Stomach (tissue), 8 donors: ENCODE measurements at regions not wholly inside any gene's neighbourhood (a gene's known extent, or its start where the extent isn't known, plus 50 kb on each side); places are given as distances from the start of the nearest gene placed in this dataset.

Experiments used
- DNase-seq, 2 donors: peaks; one replicate each; pipeline versions ENCODE4 v3.0.0 to v3.0.0-alpha.2; 2013 to 2019
- H3K27ac ChIP-seq, 5 donors: fragments of 200-600 bp in 4 of 5; sonication (generic) in 4 of 5; one replicate each; pipeline ENCODE4 v1.5.1; 2013 to 2019; ENCODE audit warnings: mild to moderate bottlenecking in 1 of 5, moderate library complexity in 1 of 5
- H3K27me3 ChIP-seq, 3 donors: fragments of 200-600 bp; sonication (generic); one replicate each; pipeline ENCODE4 v1.5.1; 2017 to 2019; ENCODE audit warnings: mixed run types in 1 of 3
- H3K36me3 ChIP-seq, 4 donors: fragments of 200-600 bp; sonication (generic); 1 replicate in 3 of 4; 2 replicates in 1 of 4; pipeline ENCODE4 v1.5.1; 2016 to 2019
- H3K4me1 ChIP-seq, 4 donors: fragments of 200-600 bp; sonication (generic); one replicate each; pipeline ENCODE4 v1.5.1; 2016 to 2019
- H3K4me3 ChIP-seq, 4 donors: fragments of 200-600 bp; sonication (generic) in 3 of 4; one replicate each; pipeline ENCODE4 v1.5.1; 2016 to 2019; ENCODE audit warnings: mild to moderate bottlenecking in 1 of 4
- H3K9me3 ChIP-seq, 4 donors: fragments of 200-600 bp; sonication (generic); one replicate each; pipeline ENCODE4 v1.5.1; 2016 to 2019
- CTCF ChIP-seq, 7 experiments: fragments of 450-650 bp in 4 of 7; fragments of 200-600 bp in 3 of 7; sonication (generic) in 3 of 7; IDR thresholded peaks; one replicate each; pipeline ENCODE4 v1.5.1; 2016 to 2019; ENCODE audit warnings: antibody characterized with exemption in 7 of 7, control low read depth in 2 of 7, mild to moderate bottlenecking in 1 of 7
- EP300 ChIP-seq: sonication (generic); formaldehyde crosslinking; IDR thresholded peaks from one replicate; pipeline ENCODE4 v1.6.1; 2017; ENCODE audit warnings: antibody characterized with exemption
- POLR2A ChIP-seq, 4 donors: fragments of 450-650 bp; IDR thresholded peaks; one replicate each; pipeline ENCODE4 v1.6.1; 2016; ENCODE audit warnings: antibody characterized with exemption in 4 of 4, control low read depth in 2 of 4, mild to moderate bottlenecking in 1 of 4, moderate library complexity in 1 of 4
- POLR2AphosphoS5 ChIP-seq, 3 donors: sonication (generic); formaldehyde crosslinking; IDR thresholded peaks; one replicate each; pipeline ENCODE4 v1.6.1; 2016; ENCODE audit warnings: antibody characterized with exemption in 3 of 3
- WGBS, 5 donors: extraction: QIAGEN DNeasy Blood & Tissue Kit in 3 of 5; methylation state at CpG; one replicate each; pipeline versions ENCODE4 v1.1.5 to v1.1.7; 2013 to 2018; 5-methylcytosine and 5-hydroxymethylcytosine counted together
- intact Hi-C: fragments of 100-400 bp; cut with DNase I; formaldehyde crosslinking; loops from one replicate; pipeline ENCODE4 v1.15.1; 2023; ENCODE audit warnings: low total_unique reads
- donor health status: healthy with polysubstance abuse.
- donor health status: Bipolar disorder and iron deficiency.
- donor health status: healthy.

GRCh38 chr9:86670536-86670935 lies 276.8 kb downstream of the GAS1 start:
- no peaks in the 10 kb centered on the region for H3K4me1 ChIP-seq
- peaks cover 0 to 13% (median 6%) of the 10 kb centered on the region in 4 donors for H3K9me3 ChIP-seq
- H3K36me3 ChIP-seq = no peaks in the 10 kb centered on the region
- no peak overlapping the region for H3K4me3 ChIP-seq
- peaks cover 0 to 8% (median 0%) of the 10 kb centered on the region in 3 donors for H3K27me3 ChIP-seq
- intact Hi-C loops = no loop called here
- DNase-seq = no peak
- no peak overlapping the region for H3K27ac ChIP-seq
- TF ChIP-seq CTCF (IDR thresholded peaks at IDR 0.05) (no peak), POLR2AphosphoS5 (IDR thresholded peaks at IDR 0.05) (no peak), POLR2A (IDR thresholded peaks at IDR 0.05) (no peak), EP300 (no peak)
- 93 to 98% (median 97%) methylated on average over 4 of the region's 4 CpGs for WGBS, 5 donors

DNA sequence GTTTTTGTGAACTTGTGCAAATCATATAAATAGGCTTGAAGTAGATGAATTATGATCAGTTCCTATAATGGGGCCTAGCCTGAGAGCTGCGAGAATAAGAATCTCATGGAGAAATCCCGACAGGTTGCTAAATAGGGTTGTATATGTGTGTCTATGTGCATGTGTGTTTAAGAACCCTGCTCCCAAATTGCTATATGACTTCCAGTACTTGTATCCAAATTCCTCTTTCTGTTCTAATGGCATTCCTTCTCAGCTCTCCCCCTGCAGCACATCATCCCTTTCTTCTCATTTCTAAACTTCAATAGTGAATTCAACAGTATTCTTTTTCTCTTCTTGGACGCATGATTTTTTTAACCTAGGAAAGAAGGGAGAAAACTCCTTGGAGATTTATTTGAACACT lies 277.2 kb downstream of the GAS1 start:
- H3K9me3 ChIP-seq = peaks cover 0 to 13% (median 6%) of the 10 kb centered on the region in 4 donors
- H3K4me1 ChIP-seq = no peaks in the 10 kb centered on the region
- no peak for TF ChIP-seq POLR2A (IDR thresholded peaks at IDR 0.05)
- no peak for TF ChIP-seq EP300
- no peak for TF ChIP-seq CTCF (IDR thresholded peaks at IDR 0.05)
- TF ChIP-seq POLR2AphosphoS5 (IDR thresholded peaks at IDR 0.05) = no peak
- H3K4me3 ChIP-seq = no peak overlapping the region
- intact Hi-C loops = no loop called here
- 94 to 99% (median 95%) methylated on average over 3 of the region's 3 CpGs for WGBS, 5 donors
- no peak for DNase-seq
- no peaks in the 10 kb centered on the region for H3K36me3 ChIP-seq
- no peak overlapping the region for H3K27ac ChIP-seq
- peaks cover 0 to 8% (median 0%) of the 10 kb centered on the region in 3 donors for H3K27me3 ChIP-seq

DNA sequence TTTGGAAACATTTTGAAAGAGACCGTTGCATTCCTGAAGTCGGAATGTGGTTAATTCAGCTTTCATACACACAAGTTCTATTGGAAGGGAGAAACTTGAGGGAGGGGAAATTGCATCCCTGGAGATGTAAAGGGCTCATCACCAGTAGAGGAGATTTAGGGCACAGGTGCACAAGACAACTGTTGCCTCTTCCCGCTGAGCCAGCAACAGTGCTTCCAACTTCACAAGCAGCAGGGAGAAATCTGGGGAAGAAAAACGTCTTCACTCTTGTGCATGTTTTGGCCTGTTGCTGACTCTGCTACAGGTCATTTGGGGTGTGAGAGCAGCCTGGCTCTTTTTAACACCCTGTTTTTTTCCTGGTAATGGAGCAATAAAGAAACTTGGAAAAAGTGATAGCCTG lies 277.9 kb downstream of the GAS1 start:
- no peak overlapping the region for H3K4me3 ChIP-seq
- no peak overlapping the region for H3K27ac ChIP-seq
- 72 to 78% (median 75%) methylated on average over 4 of the region's 4 CpGs for WGBS, 5 donors
- peak in 1 of 2 donors; percentile 60 for DNase-seq
- intact Hi-C loops = no loop called here
- no peaks in the 10 kb centered on the region for H3K36me3 ChIP-seq
- H3K4me1 ChIP-seq = no peaks in the 10 kb centered on the region
- H3K27me3 ChIP-seq = peaks cover 0 to 8% (median 0%) of the 10 kb centered on the region in 3 donors
- TF ChIP-seq POLR2AphosphoS5 (IDR thresholded peaks at IDR 0.05) = no peak
- TF ChIP-seq POLR2A (IDR thresholded peaks at IDR 0.05) = no peak
- TF ChIP-seq CTCF (IDR thresholded peaks at IDR 0.05) = no peak
- no peak for TF ChIP-seq EP300
- peaks cover 0 to 13% (median 6%) of the 10 kb centered on the region in 4 donors for H3K9me3 ChIP-seq

GRCh38 chr9:86668488-86668887 lies 278.8 kb downstream of the GAS1 start:
- no peak for DNase-seq
- TF ChIP-seq POLR2AphosphoS5 (IDR thresholded peaks at IDR 0.05) = no peak
- no peak for TF ChIP-seq POLR2A (IDR thresholded peaks at IDR 0.05)
- no peak for TF ChIP-seq CTCF (IDR thresholded peaks at IDR 0.05)
- no peak for TF ChIP-seq EP300
- Histone ChIP-seq H3K4me3 (no peak overlapping the region), H3K4me1 (no peaks in the 10 kb centered on the region), H3K9me3 (peaks cover 0 to 13% (median 6%) of the 10 kb centered on the region in 4 donors), H3K27me3 (peaks cover 0 to 8% (median 0%) of the 10 kb centered on the region in 3 donors), H3K36me3 (no peaks in the 10 kb centered on the region), H3K27ac (no peak overlapping the region)
- intact Hi-C loops = no loop called here
